ENCODE measurements at regions not wholly inside any gene's neighbourhood (a gene's known extent, or its start where the extent isn't known, plus 50 kb on each side); places are given as distances from the start of the nearest gene placed in this dataset.

- no peak for TF ChIP-seq POLR2AphosphoS5 (IDR thresholded peaks at IDR 0.05; ENCODE audit: low read depth, low read length)
- no peak for TF ChIP-seq REST (IDR thresholded peaks at IDR 0.05; ENCODE audit: insufficient read depth in 1 of 2, low read depth in 2 of 2, low read length in 1 of 2)
- TF ChIP-seq, protein P1, sequence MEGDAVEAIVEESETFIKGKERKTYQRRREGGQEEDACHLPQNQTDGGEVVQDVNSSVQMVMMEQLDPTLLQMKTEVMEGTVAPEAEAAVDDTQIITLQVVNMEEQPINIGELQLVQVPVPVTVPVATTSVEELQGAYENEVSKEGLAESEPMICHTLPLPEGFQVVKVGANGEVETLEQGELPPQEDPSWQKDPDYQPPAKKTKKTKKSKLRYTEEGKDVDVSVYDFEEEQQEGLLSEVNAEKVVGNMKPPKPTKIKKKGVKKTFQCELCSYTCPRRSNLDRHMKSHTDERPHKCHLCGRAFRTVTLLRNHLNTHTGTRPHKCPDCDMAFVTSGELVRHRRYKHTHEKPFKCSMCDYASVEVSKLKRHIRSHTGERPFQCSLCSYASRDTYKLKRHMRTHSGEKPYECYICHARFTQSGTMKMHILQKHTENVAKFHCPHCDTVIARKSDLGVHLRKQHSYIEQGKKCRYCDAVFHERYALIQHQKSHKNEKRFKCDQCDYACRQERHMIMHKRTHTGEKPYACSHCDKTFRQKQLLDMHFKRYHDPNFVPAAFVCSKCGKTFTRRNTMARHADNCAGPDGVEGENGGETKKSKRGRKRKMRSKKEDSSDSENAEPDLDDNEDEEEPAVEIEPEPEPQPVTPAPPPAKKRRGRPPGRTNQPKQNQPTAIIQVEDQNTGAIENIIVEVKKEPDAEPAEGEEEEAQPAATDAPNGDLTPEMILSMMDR (IDR thresholded peaks at IDR 0.05), result no peak
- no peak for TF ChIP-seq TCF7L2 (IDR thresholded peaks at IDR 0.05; ENCODE audit: low read depth, low read length)
- no peak for TF ChIP-seq SIN3A (IDR thresholded peaks at IDR 0.05; ENCODE audit: borderline replicate concordance, insufficient read depth, low read depth, low read length)
These were observed 256.1 kb upstream of the RPL38 start for GRCh38 chr17:73947281-73947965.

Measured in Panc1 (cell line).